ENCODE measurements at regions not wholly inside any gene's neighbourhood (a gene's known extent, or its start where the extent isn't known, plus 50 kb on each side); places are given as distances from the start of the nearest gene placed in this dataset.

- TF ChIP-seq CTCF (IDR thresholded peaks at IDR 0.05) (no peak), POLR2A (IDR thresholded peaks at IDR 0.05) (no peak)
Observed at GRCh38 chr18:78080761-78081160, 831.1 kb downstream of the GALR1 start.

Data from vagina (tissue), 2 donors.